NCI-H2196 treated with DMSO at 0.1 percent for 48 hours (cell line): ENCODE measurements at regions not wholly inside any gene's neighbourhood (a gene's known extent, or its start where the extent isn't known, plus 50 kb on each side); places are given as distances from the start of the nearest gene placed in this dataset.

Experiments used
- DNase-seq: peaks from one replicate; lab custom pipeline; 2025; ENCODE audit not compliant: unreplicated experiment; lab: John Stamatoyannopoulos, UW

DNA sequence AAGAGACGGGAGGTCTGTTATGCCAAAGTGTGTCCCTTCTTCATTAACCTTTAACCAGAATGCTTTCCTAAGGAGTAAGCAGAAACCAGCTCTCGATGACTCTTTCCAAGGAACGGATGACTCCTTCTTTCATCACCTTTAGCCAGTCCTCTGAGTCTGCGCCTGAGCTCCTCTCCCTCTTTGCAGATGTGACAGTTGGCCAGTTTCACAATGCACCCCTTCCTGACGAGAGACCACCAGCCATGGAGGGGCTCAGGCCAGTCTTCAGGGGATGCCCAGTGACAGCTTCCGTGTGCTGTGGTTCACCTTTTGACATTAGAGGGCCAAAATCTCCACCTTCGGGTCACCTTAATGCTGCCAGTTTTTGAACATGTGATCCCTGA lies 826.1 kb downstream of the TBC1D22A start:
- no peak for DNase-seq

DNA sequence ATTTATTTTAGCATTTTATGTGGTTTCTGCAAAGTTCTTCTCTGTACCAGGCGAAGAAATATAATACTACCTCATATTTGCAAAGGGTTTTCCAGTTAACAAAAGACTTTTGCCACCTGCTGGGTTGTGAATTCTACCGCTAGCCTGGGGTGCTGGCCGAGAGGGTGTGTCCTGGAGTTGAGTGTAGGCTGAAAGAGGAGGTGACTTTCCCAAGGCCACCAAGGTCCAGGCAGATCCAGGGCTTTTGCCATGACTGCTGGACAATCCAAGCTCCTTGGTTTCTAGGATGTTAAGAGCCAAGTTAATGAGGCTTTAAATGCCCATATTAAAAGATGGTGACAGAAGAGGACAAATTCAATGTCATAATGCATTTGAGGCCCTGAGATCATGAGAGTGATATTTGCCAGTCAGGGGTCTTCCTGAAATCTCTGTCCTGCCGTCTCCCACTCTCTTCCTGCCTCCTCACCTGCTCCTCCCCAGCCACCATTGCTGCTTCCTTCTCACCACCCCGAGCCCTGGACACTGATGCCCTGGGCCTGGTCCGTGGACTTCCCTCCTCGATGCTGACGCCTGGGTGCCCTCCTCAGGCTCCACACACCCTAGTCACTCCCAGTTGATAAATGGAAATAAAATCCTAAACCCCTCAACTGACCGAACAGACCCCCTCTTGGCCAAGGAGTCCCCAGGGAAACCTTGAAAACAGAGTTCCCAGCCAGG lies 825.6 kb downstream of the TBC1D22A start:
- DNase-seq = no peak

DNA sequence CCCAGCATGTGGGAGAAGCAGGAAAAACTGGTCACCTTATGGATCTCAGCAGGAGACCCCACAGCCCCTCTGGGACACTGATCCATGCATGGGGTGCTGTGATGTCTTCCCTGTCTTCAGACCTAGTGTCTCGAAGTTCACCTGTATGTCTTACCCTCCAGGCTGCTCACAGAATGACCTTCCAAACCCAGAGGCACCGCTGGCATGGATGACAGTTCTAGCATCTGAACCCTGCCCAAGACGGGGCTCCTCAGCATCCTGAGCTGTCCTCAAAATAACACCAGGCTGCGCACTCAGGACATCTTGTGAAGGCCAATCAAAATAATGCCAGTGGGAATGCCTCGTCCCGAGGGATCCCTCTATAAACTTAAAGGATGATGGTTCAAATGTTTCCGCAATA lies 824.9 kb downstream of the TBC1D22A start:
- DNase-seq = no peak

DNA sequence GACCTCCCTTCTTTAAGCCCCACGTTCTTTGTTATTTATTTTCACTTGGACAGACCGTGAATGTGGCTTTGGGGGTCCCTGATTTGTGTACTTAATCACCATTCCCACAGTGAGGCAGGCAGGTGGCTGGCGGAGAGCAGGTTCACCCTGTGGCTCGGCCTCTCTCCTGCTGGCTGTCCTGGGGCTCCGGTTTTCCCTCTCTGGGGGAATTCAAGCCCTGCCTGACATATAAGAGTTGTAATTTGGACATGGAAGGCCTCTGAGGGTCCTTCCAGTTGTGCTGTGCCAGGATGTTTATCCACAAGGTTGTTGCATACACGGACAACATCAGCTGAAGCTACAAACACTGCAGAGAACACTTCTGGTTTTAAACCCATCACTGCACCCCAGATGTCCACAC lies 824.5 kb downstream of the TBC1D22A start:
- no peak for DNase-seq

DNA sequence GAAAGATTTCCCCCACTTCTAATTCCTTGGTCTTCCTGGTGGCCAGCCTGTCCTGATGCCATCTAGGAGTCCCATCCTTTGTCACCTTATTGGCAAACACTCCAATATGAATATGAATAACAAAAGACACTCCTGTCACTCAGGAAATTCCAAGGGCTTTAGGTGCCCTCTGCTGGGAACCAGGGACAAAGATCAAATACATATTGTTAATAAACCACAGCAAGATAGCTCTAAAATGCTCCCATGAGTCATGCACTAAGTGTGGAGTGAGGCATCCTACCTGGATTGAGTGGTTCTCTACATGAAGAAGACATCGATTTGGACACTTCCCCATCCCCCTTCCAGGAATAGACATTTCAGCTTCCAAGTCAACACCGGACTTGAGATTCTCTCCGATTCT lies 823.6 kb downstream of the TBC1D22A start:
- DNase-seq = no peak

- DNase-seq = no peak
Measured at GRCh38 chr22:47583959-47584562, 821.6 kb downstream of the TBC1D22A start.

GRCh38 chr22:47582067-47582466 lies 819.6 kb downstream of the TBC1D22A start:
- DNase-seq = no peak

GRCh38 chr22:47580121-47580520 lies 817.7 kb downstream of the TBC1D22A start:
- DNase-seq = no peak

DNA sequence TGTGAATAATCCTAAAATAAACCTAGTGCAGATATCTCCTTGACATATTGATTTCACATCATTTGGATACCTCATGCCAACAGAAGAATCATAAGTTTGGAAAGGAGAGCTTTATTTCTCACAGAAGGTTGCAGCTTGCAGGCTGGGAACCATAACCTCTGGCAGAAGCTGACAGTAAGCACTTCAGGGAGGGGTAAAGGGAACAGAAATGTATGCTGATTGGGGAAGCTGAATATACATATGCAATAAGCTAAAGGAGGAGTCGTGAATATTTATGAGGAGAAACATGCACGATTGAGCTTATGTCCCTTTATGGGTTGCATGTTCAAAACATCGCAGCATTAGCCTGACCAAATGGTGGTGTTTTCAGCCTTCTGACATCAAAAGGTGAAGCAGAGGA lies 814.5 kb downstream of the TBC1D22A start:
- no peak for DNase-seq

- DNase-seq = no peak
Measured at GRCh38 chr22:47575291-47575690, 812.8 kb downstream of the TBC1D22A start.

DNA sequence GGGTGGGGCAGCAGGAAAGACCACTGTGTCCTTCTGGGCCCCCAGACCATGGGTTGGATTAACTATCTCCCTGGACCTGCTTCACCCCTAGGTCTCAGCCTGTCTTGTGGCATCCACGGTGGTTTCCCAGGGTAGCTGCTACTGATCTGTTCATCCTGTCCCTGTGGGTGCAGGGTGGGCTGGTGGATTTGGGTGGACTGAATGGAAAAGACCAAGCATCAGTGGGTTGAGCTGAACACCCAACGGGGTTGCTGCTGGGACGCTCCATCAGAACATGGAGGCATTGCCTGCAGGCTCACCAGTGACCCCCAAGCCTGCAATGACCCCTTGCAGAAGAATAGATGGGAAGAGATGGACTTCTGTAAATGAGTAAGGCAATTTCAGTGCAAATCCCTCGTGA lies 812.1 kb downstream of the TBC1D22A start:
- no peak for DNase-seq

- no peak for DNase-seq
Measured at GRCh38 chr22:47573141-47573540, 810.7 kb downstream of the TBC1D22A start.

DNA sequence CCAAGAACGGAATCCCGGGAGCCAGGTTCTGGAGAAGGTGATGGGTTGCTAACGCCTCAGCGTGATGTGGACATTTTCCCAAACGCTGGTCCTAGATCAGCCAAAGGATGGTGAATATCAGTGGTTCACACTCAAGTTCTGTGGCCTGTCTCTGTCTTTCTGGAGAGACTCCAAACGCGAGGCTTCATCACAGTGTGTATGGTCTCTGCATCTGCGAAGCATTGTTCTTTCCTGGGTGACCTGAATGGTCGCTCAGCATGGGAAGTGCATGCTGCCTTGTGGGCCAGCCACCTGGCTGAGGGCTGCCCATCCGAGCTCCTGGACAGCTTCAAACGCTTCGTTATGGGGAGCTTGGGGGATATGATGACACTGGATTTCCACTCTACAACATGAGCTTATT lies 810.0 kb downstream of the TBC1D22A start:
- DNase-seq = no peak

DNA sequence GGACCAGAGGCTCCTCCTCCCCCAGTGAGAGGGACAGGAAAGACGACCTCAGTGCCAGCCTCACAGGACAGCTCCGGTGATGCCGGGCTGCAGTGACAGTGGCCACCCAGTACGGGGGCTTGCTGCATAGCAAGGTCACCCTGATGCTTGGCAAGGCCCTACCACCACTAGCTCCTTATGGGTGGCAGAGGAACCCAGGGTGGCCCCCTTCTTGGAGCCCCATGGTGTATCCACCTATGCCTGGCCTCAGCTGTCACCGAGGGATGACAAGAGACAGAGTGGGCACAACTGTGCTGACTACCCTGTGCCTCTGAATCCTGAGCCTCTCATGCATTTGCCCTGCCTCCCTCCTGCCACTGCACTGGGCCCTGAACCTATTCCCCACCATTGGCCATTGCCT lies 809.2 kb downstream of the TBC1D22A start:
- no peak for DNase-seq

- no peak for DNase-seq
Measured at GRCh38 chr22:47570851-47571250, 808.4 kb downstream of the TBC1D22A start.

- DNase-seq = no peak
Measured at GRCh38 chr22:47570300-47570685, 807.8 kb downstream of the TBC1D22A start.

DNA sequence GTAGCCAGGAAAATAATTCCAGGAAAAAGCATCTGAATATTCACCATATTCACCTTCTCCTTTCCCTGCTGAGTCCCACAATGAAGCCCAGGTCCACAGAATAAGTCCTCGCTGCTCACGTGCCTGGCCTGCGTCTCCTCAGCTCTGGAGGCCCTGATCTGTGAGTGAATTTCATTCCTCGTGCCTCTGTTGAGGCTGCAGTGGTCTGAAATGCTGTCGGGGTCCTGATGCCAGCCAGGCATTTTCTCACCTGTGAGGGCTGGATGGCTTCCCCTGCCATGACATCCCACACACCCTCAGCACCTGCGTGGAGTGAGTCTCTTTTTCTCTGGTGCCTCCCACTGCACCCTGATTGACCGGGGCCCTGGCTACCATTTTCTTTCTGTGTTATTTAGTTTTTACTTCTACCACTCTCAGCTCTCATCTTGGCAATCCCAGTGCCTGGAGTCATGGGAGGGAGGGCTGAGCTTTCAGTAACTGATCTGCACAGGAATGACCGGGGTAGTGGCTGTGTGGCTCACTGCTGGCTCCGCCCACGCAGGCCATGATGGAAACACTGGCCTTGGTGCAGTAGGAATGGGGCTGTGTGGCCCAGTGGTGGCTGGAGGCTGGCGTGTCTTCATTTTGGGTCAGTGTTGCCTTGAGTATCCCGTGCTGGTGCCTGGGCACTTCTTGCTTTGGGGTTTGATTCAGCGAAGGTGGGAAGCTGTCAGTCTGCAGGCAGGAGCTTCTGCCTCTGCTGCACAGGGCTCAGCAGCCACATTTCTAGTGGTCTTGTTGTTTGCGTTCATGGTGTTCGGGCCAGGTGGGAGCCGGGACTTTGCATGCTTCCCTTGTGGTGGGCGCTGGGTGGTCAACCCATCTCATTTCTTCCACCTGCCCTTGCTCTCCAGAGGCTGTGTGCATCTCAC lies 807.2 kb downstream of the TBC1D22A start:
- no peak for DNase-seq

- DNase-seq = no peak
Measured at GRCh38 chr22:47568700-47569099, 806.2 kb downstream of the TBC1D22A start.

GRCh38 chr22:47567126-47568090 lies 805.0 kb downstream of the TBC1D22A start:
- DNase-seq = no peak

DNA sequence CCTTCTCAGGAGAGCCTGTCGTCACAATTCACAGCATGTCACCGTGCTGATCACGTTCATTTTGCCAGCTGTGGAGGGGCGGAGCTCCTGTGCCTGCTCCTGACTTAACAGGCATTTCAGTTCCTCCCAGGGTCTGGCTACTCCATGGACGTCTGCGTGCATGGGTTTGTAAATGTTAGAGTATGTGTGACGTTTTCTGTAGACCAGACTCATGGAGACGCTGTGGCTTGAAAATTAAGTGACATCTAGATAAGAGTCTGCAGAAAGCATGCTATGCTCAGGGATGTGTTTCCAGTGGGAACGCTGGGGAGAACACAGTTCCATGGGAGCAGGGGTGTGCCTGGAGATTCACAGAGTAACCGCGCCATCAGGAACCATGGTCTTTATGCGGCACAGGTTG lies 804.0 kb downstream of the TBC1D22A start:
- DNase-seq = no peak

GRCh38 chr22:47565607-47566006 lies 803.2 kb downstream of the TBC1D22A start:
- DNase-seq = no peak
